Hematopoietic multipotent progenitor cell treated with erythropoietin and hydrocortisone succinate and interleukin-3 and kit ligand, for 4 days (in vitro differentiated cells): ENCODE measurements at regions not wholly inside any gene's neighbourhood (a gene's known extent, or its start where the extent isn't known, plus 50 kb on each side); places are given as distances from the start of the nearest gene placed in this dataset.
"Not testable (repeated sequence)": the region's sequence is repeated elsewhere in the genome, so short reads cannot be mapped to it uniquely, and the experiment has no call there.

Experiments
- DNase-seq: peaks from one replicate; pipeline ENCODE4 v3.0.0-alpha.2; 2015

- no peak for DNase-seq
Observed at GRCh38 chr3:117011687-117012250, 302.2 kb downstream of the TUSC7 start.

- DNase-seq = no peak
Observed at GRCh38 chr3:117016378-117016777, 306.8 kb downstream of the TUSC7 start.

GRCh38 chr3:117017135-117017894 is 307.7 kb downstream of the TUSC7 start:
- DNase-seq = no peak

- no peak for DNase-seq
Observed at GRCh38 chr3:117018655-117019054, 309.1 kb downstream of the TUSC7 start.

GRCh38 chr3:117019082-117019713 is 309.6 kb downstream of the TUSC7 start:
- peak; percentile 88 for DNase-seq

- DNase-seq = no peak
Observed at GRCh38 chr3:117026401-117026800, 316.8 kb downstream of the TUSC7 start.

GRCh38 chr3:117035745-117036144 is 326.2 kb downstream of the TUSC7 start:
- DNase-seq = no peak

- DNase-seq = peak; percentile 81
Observed at GRCh38 chr3:117036259-117036799, 326.8 kb downstream of the TUSC7 start.

- DNase-seq = peak; percentile 9
Observed at GRCh38 chr3:117045143-117045542, 335.6 kb downstream of the TUSC7 start.

- DNase-seq = no peak
Observed at GRCh38 chr3:117047951-117048705, 338.5 kb downstream of the TUSC7 start.

- DNase-seq = no peak
Observed at GRCh38 chr3:117052395-117052794, 342.8 kb downstream of the TUSC7 start.

GRCh38 chr3:117054556-117054955 is 345.0 kb downstream of the TUSC7 start:
- DNase-seq = no peak

GRCh38 chr3:117056946-117057345 is 347.4 kb downstream of the TUSC7 start:
- not testable (repeated sequence) for DNase-seq

GRCh38 chr3:117059067-117059955 is 349.7 kb downstream of the TUSC7 start:
- peak; percentile 59 for DNase-seq

- DNase-seq = no peak
Observed at GRCh38 chr3:117059956-117060270, 350.3 kb downstream of the TUSC7 start.

- DNase-seq = no peak
Observed at GRCh38 chr3:117063930-117064329, 354.4 kb downstream of the TUSC7 start.

- no peak for DNase-seq
Observed at GRCh38 chr3:117068301-117068700, 358.7 kb downstream of the TUSC7 start.

- DNase-seq = no peak
Observed at GRCh38 chr3:117074826-117075225, 365.2 kb downstream of the TUSC7 start.

GRCh38 chr3:117079997-117080396 is 370.4 kb downstream of the TUSC7 start:
- DNase-seq = no peak

- DNase-seq = no peak
Observed at GRCh38 chr3:117080872-117081271, 371.3 kb downstream of the TUSC7 start.

- DNase-seq = peak; percentile 13
Observed at GRCh38 chr3:117084277-117084676, 374.7 kb downstream of the TUSC7 start.

GRCh38 chr3:117084739-117085270 is 375.2 kb downstream of the TUSC7 start:
- DNase-seq = no peak
